Urothelium cell line (cell line): ENCODE measurements at regions not wholly inside any gene's neighbourhood (a gene's known extent, or its start where the extent isn't known, plus 50 kb on each side); places are given as distances from the start of the nearest gene placed in this dataset.

ENCODE experiments used
- DNase-seq: peaks from one replicate; pipeline ENCODE4 v3.0.0; 2011; ENCODE audit warnings: low spot score, mixed read lengths
- FAIRE-seq: peaks from 2 replicates; lab custom pipeline; 2011; peaks lifted over from hg19 to GRCh38; lab: Jason Lieb, UNC

- FAIRE-seq: no peak
- DNase-seq: no peak
Observed at GRCh38 chr3:102269406-102269805, 165.4 kb upstream of the ZPLD1 start.

- DNase-seq: no peak
- no peak for FAIRE-seq
Observed at GRCh38 chr3:102290241-102290640, 144.6 kb upstream of the ZPLD1 start.

- DNase-seq: no peak
- peak; percentile 48 for FAIRE-seq
Observed at GRCh38 chr3:102295756-102296155, 139.1 kb upstream of the ZPLD1 start.

- DNase-seq (no peak), FAIRE-seq (no peak)
Observed at GRCh38 chr3:102297072-102297658, 137.7 kb upstream of the ZPLD1 start.

GRCh38 chr3:102299125-102299877 is 135.5 kb upstream of the ZPLD1 start:
- peak; percentile 59 for DNase-seq
- FAIRE-seq: peak; percentile 32

- FAIRE-seq: no peak
- no peak for DNase-seq
Observed at GRCh38 chr3:102301155-102301880, 133.5 kb upstream of the ZPLD1 start.

GRCh38 chr3:102302020-102302419 is 132.8 kb upstream of the ZPLD1 start:
- no peak for FAIRE-seq
- DNase-seq: no peak

- no peak for FAIRE-seq
- peak; percentile 9 for DNase-seq
Observed at GRCh38 chr3:102304550-102304949, 130.3 kb upstream of the ZPLD1 start.

DNA sequence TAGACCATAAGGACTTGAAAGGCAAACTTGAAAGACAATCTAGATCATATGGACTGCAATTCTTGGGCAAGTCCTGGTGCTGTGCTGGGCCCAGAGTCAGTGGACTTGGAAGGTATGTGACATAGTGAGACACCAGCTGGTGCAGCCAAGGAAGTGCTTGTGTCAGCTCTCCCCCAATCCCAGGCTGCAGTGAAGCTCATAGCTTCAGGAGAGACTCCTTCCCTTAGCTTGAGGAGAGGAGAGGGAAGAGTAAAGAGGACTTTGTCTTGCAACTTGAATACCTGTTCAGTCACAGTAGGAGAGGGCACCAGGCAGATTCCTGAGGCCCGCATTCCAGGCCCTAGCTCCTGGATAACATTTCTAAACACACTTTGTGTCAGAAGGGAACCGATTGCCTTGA is 127.4 kb upstream of the ZPLD1 start:
- no peak for DNase-seq
- FAIRE-seq: no peak

GRCh38 chr3:102329066-102329465 is 105.7 kb upstream of the ZPLD1 start:
- no peak for DNase-seq
- no peak for FAIRE-seq

GRCh38 chr3:102329561-102329960 is 105.3 kb upstream of the ZPLD1 start:
- FAIRE-seq: no peak
- DNase-seq: no peak

DNA sequence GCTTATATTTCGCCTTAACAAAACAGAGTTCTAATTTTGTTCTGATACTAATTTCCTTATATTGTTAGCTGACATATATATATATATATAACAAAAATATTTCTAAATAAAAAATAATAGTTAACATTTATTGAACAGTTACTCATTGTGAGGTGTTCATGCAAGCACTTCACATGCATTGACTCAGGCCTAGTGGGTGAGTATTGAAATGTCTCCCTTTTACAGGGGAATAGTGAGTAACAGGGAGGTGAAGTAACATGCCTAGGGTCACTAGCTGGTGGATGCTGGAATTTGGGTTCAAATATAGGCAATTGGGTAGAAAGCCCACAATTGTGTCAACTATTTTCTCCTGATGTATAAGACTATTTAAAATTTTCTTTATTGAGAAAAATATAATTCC is 102.6 kb upstream of the ZPLD1 start:
- FAIRE-seq (peak; percentile 23), DNase-seq (no peak)

- no peak for FAIRE-seq
- no peak for DNase-seq
Observed at GRCh38 chr3:102332934-102333333, 101.9 kb upstream of the ZPLD1 start.

DNA sequence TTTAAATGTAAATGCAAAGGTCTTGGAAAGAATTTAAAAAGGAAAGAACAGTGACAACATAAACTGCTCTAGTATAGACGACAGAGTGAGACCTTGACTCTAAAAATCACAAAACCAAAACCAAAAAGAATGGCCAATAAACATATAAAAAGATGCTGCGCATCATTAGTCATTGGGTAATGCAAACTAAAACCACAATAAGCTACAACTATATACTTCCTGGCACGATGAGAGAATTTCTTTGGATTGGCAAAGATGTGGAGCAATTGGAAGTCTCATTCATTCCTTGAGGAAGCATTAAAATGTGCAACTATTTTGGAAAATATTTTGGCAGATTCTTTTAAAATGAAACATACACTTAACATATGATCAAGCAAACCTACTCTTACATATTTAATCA is 98.7 kb upstream of the ZPLD1 start:
- no peak for FAIRE-seq
- DNase-seq: no peak

GRCh38 chr3:102339671-102340070 is 95.1 kb upstream of the ZPLD1 start:
- FAIRE-seq (no peak), DNase-seq (no peak)

DNA sequence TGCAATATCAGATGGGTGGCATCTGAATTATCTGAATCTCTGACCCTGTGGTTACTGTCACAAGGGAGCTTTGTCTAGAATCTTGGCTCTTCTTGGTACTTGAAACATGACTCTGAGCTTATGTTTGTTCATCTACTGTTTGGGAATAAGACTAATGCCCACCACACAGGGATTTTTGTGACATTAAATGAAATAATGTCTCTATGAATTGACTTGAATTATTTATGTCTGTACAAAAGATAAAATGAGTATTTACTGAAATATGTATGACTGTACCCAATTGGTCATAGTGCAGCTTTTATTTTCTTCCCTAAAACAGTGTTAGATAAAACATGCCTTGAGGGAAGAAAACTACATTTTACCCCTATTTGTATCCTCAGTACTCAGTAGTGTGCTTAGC is 87.9 kb upstream of the ZPLD1 start:
- DNase-seq (no peak), FAIRE-seq (no peak)

DNA sequence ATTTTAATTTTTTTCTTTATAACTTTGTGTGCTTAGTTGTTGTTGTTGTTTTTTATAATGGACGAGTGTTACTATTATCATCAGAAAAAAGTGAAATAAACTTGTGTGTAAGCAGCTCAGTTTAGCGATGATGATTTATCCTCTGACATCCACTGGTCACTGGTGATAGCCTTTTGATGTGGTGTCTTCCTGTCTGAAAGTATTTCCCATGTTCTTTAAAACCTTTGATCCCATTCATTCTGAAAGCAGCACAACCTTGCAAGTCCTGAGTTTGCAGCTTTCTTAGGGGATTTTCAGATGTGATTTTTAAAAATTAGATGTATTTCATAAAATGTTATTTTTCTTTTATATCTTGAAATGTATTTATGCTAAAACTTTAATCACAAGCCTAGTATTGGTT is 85.9 kb upstream of the ZPLD1 start:
- no peak for DNase-seq
- FAIRE-seq: no peak

GRCh38 chr3:102353148-102353547 is 81.7 kb upstream of the ZPLD1 start:
- FAIRE-seq (no peak), DNase-seq (no peak)

- no peak for FAIRE-seq
- no peak for DNase-seq
Observed at GRCh38 chr3:102353805-102354204, 81.0 kb upstream of the ZPLD1 start.

GRCh38 chr3:102354818-102355515 is 79.8 kb upstream of the ZPLD1 start:
- peak; percentile 27 for DNase-seq
- FAIRE-seq: no peak

DNA sequence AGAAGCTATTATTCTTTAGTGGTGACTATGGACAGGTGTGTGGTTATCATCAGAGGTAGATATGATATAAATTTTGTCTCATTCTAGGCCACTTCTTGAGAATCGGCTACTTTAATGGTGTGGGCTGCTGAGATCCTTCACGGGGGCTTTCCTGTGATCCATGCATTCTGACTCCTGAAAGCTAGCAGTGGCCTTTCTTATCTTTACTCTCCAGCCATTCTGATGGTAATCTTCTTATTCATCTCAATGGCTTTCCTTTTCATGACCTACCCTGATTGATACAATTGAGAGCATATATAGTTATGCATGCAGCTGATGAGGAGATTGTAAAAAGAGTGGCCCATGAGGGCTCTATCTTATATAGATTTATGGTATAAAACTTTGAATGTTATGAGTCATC is 78.3 kb upstream of the ZPLD1 start:
- FAIRE-seq: no peak
- no peak for DNase-seq
